ENCODE measurements at regions not wholly inside any gene's neighbourhood (a gene's known extent, or its start where the extent isn't known, plus 50 kb on each side); places are given as distances from the start of the nearest gene placed in this dataset.

DNA sequence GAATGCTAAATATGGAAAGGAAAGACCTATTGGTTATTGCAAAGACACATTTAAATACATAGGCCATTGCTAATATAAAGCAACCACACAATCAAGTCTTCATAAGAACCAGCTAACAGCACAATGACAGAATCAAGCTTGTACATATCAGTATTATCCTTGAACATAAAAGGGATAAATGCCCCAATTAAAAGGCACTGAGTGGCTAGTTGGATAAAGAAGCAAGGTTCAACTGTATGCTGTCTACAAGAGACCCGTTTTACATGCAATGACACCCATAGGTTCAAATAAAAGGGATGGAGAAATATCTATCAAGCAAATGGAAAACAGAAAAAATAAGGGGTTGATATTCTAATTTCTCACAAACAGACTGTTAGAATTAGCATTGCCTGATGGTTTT, 706.1 kb downstream of the EPHA3 start:
- DNase-seq (ENCODE audit: extremely low read depth in 1 of 4, low spot score in 3 of 4) (no peak), ATAC-seq (no peak), FAIRE-seq (no peak)
- Histone ChIP-seq H2AFZ (ENCODE audit: low read depth, low read length) (no peak overlapping the region), H3K79me2 (ENCODE audit: control insufficient read depth, insufficient read depth, low read length) (no peaks in the 10 kb centered on the region), H4K20me1 (replicated peaks; ENCODE audit: control insufficient read depth, insufficient read depth, low read length) (no peaks in the 10 kb centered on the region), H3K4me2 (ENCODE audit: insufficient read depth, low read length) (no peak overlapping the region), H3K36me3 (ENCODE audit: control insufficient read depth, insufficient read depth, low read length) (no peaks in the 10 kb centered on the region), H3K27me3 (ENCODE audit: control insufficient read depth in 2 of 2, insufficient read depth in 2 of 2, low read length in 2 of 2) (no peaks in the 10 kb centered on the region), H3K9ac (ENCODE audit: insufficient read depth in 1 of 2, low read depth in 2 of 2, low read length in 2 of 2) (no peak overlapping the region), H3K9me3 (replicated peaks; ENCODE audit: control insufficient read depth, insufficient read depth, low read depth, low read length) (no peaks in the 10 kb centered on the region), H3K4me1 (replicated peaks in 1 of 2; ENCODE audit: control insufficient read depth in 2 of 2, insufficient read depth in 2 of 2, low read length in 2 of 2) (no peaks in the 10 kb centered on the region), H3K27ac (ENCODE audit: extremely low read depth, low read depth, low read length) (no peak overlapping the region), H3K4me3 (no peak overlapping the region), H3K9me1 (ENCODE audit: control insufficient read depth, insufficient read depth, low read length) (no peaks in the 10 kb centered on the region)
- no TSS peak for BruUV-seq (replicated peaks)
- TF ChIP-seq, protein P1, sequence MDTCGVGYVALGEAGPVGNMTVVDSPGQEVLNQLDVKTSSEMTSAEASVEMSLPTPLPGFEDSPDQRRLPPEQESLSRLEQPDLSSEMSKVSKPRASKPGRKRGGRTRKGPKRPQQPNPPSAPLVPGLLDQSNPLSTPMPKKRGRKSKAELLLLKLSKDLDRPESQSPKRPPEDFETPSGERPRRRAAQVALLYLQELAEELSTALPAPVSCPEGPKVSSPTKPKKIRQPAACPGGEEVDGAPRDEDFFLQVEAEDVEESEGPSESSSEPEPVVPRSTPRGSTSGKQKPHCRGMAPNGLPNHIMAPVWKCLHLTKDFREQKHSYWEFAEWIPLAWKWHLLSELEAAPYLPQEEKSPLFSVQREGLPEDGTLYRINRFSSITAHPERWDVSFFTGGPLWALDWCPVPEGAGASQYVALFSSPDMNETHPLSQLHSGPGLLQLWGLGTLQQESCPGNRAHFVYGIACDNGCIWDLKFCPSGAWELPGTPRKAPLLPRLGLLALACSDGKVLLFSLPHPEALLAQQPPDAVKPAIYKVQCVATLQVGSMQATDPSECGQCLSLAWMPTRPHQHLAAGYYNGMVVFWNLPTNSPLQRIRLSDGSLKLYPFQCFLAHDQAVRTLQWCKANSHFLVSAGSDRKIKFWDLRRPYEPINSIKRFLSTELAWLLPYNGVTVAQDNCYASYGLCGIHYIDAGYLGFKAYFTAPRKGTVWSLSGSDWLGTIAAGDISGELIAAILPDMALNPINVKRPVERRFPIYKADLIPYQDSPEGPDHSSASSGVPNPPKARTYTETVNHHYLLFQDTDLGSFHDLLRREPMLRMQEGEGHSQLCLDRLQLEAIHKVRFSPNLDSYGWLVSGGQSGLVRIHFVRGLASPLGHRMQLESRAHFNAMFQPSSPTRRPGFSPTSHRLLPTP (IDR thresholded peaks at IDR 0.05; ENCODE audit: borderline replicate concordance, extremely low read depth, insufficient read length) = no peak
- no peak for TF ChIP-seq ZNF184 (CRISPR knock-in tag; IDR thresholded peaks at IDR 0.05)
- no peak for TF ChIP-seq MED1 (CRISPR knock-in tag; IDR thresholded peaks at IDR 0.05; ENCODE audit: borderline replicate concordance)
- ChIA-PET POLR2A (no interaction called here), CTCF (ENCODE audit: low intra/inter-chr PET ratio) (no interaction called here)
- in situ Hi-C loops (cut with MboI) (no loop called here), intact Hi-C loops (cut with micrococcal nuclease) (no loop called here)
- WGBS (ENCODE audit: insufficient coverage, low coverage, missing lambda C conversion rate) = 0% methylated on average over 1 of the region's 1 CpG

- H3K4me1 ChIP-seq (replicated peaks in 1 of 2; ENCODE audit: control insufficient read depth in 2 of 2, insufficient read depth in 2 of 2, low read length in 2 of 2) = no peaks in the 10 kb centered on the region
- no peak overlapping the region for H2AFZ ChIP-seq (ENCODE audit: low read depth, low read length)
- no peak overlapping the region for H3K4me3 ChIP-seq
- POLR2A ChIA-PET = no interaction called here
- no peaks in the 10 kb centered on the region for H3K9me1 ChIP-seq (ENCODE audit: control insufficient read depth, insufficient read depth, low read length)
- H4K20me1 ChIP-seq (replicated peaks; ENCODE audit: control insufficient read depth, insufficient read depth, low read length) = no peaks in the 10 kb centered on the region
- CTCF ChIA-PET (ENCODE audit: low intra/inter-chr PET ratio) = no interaction called here
- intact Hi-C loops (cut with micrococcal nuclease) (no loop called here), in situ Hi-C loops (cut with MboI) (no loop called here)
- TF ChIP-seq ZNF280A (IDR thresholded peaks at IDR 0.05; ENCODE audit: low read depth, partially characterized antibody) (no peak), ZNF121 (CRISPR knock-in tag; conservative IDR thresholded peaks at IDR 0.05) (no peak), ZNF431 (CRISPR knock-in tag; IDR thresholded peaks at IDR 0.05) (no peak)
- FAIRE-seq (no peak), ATAC-seq (no peak), DNase-seq (ENCODE audit: extremely low read depth in 1 of 4, low spot score in 3 of 4) (no peak)
- no TSS peak for BruUV-seq (replicated peaks)
- no peaks in the 10 kb centered on the region for H3K79me2 ChIP-seq (ENCODE audit: control insufficient read depth, insufficient read depth, low read length)
- no peaks in the 10 kb centered on the region for H3K9me3 ChIP-seq (replicated peaks; ENCODE audit: control insufficient read depth, insufficient read depth, low read depth, low read length)
- H3K36me3 ChIP-seq (ENCODE audit: control insufficient read depth, insufficient read depth, low read length) = no peaks in the 10 kb centered on the region
- no peak overlapping the region for H3K27ac ChIP-seq (ENCODE audit: extremely low read depth, low read depth, low read length)
- H3K4me2 ChIP-seq (ENCODE audit: insufficient read depth, low read length) = no peak overlapping the region
- no peak overlapping the region for H3K9ac ChIP-seq (ENCODE audit: insufficient read depth in 1 of 2, low read depth in 2 of 2, low read length in 2 of 2)
- no peaks in the 10 kb centered on the region for H3K27me3 ChIP-seq (ENCODE audit: control insufficient read depth in 2 of 2, insufficient read depth in 2 of 2, low read length in 2 of 2)
These were observed 733.6 kb downstream of the EPHA3 start for GRCh38 chr3:89841041-89841440.
